H1 (cell line): ENCODE measurements at regions not wholly inside any gene's neighbourhood (a gene's known extent, or its start where the extent isn't known, plus 50 kb on each side); places are given as distances from the start of the nearest gene placed in this dataset.

Experiments
- CTCF ChIA-PET: fragments of 300-600 bp; sonication (Branson Sonifier 250); formaldehyde crosslinking; loops from one replicate; lab custom pipeline; 2021; ENCODE audit not compliant: partially characterized antibody; lab: Charles Lee
- POLR2A ChIA-PET: fragments of 300-600 bp; sonication (Branson Sonifier 250); formaldehyde crosslinking; loops from one replicate; lab custom pipeline; 2021; ENCODE audit warnings: inconsistent platforms; ENCODE audit not compliant: partially characterized antibody; lab: Charles Lee
- DNase-seq, 2 experiments: peaks; one replicate each; pipeline versions ENCODE4 v3.0.0 to v3.0.0-alpha.2; 2010 to 2022; ENCODE audit warnings: low spot score in 2 of 2, low read depth in 1 of 2, mixed read lengths in 1 of 2
- FAIRE-seq: peaks from 2 replicates; lab custom pipeline; 2011; peaks lifted over from hg19 to GRCh38; lab: Jason Lieb, UNC
- H2AFZ ChIP-seq: 2 replicates; pipeline ENCODE4 v1.8.1; 2012; ENCODE audit warnings: low read length, inconsistent platforms
- H2AK5ac ChIP-seq: 2 replicates; pipeline ENCODE4 v1.6.1; 2013; ENCODE audit warnings: low read depth, low read length
- H2BK120ac ChIP-seq: replicated peaks from 2 replicates; pipeline ENCODE3; 2013; ENCODE audit warnings: low read depth, low read length, inconsistent platforms
- H2BK12ac ChIP-seq: 2 replicates; pipeline ENCODE4 v1.6.1; 2013; ENCODE audit warnings: low read depth, low read length
- H2BK15ac ChIP-seq: 2 replicates; pipeline ENCODE4 v1.6.1; 2013; ENCODE audit warnings: low read length
- H2BK20ac ChIP-seq: 2 replicates; pipeline ENCODE4 v1.6.1; 2013; ENCODE audit warnings: low read length
- H2BK5ac ChIP-seq: 2 replicates; pipeline ENCODE4 v1.6.1; 2013; ENCODE audit warnings: low read depth, low read length
- H3K14ac ChIP-seq: 2 replicates; pipeline ENCODE4 v1.6.1; 2013; ENCODE audit warnings: inconsistent platforms; ENCODE audit not compliant: insufficient read length
- H3K18ac ChIP-seq: 2 replicates; pipeline ENCODE4 v1.6.1; 2013; ENCODE audit warnings: low read length; ENCODE audit errors: extremely low read depth
- H3K23ac ChIP-seq: 2 replicates; pipeline ENCODE4 v1.6.1; 2013; ENCODE audit warnings: inconsistent platforms; ENCODE audit not compliant: insufficient read length
- H3K23me2 ChIP-seq: 2 replicates; pipeline ENCODE4 v1.6.1; 2013; ENCODE audit warnings: low read depth, low read length
- H3K27ac ChIP-seq: 2 replicates; pipeline ENCODE4 v1.6.1; 2011; ENCODE audit warnings: low read depth, low read length, inconsistent platforms
- H3K27me3 ChIP-seq, 4 experiments: replicated peaks in 1 of 4; 1 replicate in 1 of 4; 2 replicates in 3 of 4; pipeline versions ENCODE4 v1.6.1 to v1.8.1; 2011 to 2013; ENCODE audit warnings: low read length in 3 of 4, mild to moderate bottlenecking in 3 of 4, inconsistent platforms in 2 of 4, mixed read lengths in 2 of 4, moderate library complexity in 1 of 4; ENCODE audit not compliant: control insufficient read depth in 3 of 4, insufficient read depth in 3 of 4; ENCODE audit errors: extremely low read depth in 1 of 4
- H3K36me3 ChIP-seq, 4 experiments: 2 replicates each; pipeline versions ENCODE4 v1.6.1 to v1.8.1; 2011 to 2013; ENCODE audit warnings: mild to moderate bottlenecking in 4 of 4, low read length in 3 of 4, moderate library complexity in 2 of 4, control low read depth in 1 of 4, inconsistent platforms in 1 of 4; ENCODE audit not compliant: insufficient read depth in 4 of 4, control insufficient read depth in 2 of 4
- H3K4ac ChIP-seq: replicated peaks from 2 replicates; pipeline ENCODE3; 2013; ENCODE audit warnings: low read length, low read depth, mixed read lengths, inconsistent platforms; ENCODE audit not compliant: insufficient read length
- H3K4me1 ChIP-seq, 4 experiments: replicated peaks in 1 of 4; 1 replicate in 1 of 4; 2 replicates in 3 of 4; pipeline versions ENCODE4 v1.6.1 to v1.8.1; 2011 to 2013; ENCODE audit warnings: low read length in 3 of 4, inconsistent platforms in 2 of 4, mixed read lengths in 1 of 4; ENCODE audit not compliant: insufficient read depth in 4 of 4, control insufficient read depth in 3 of 4
- H3K4me2 ChIP-seq, 2 experiments: 2 replicates each; pipeline versions ENCODE4 v1.6.1 to v1.8.1; 2011 to 2013; ENCODE audit warnings: low read depth in 2 of 2, low read length in 2 of 2, control low read depth in 1 of 2, inconsistent platforms in 1 of 2, mild to moderate bottlenecking in 1 of 2; ENCODE audit not compliant: insufficient read depth in 1 of 2
- H3K4me3 ChIP-seq, 4 experiments: fragments of 200-600, 300-600 bp in 1 of 4; sonication (generic), shearing (Covaris generic), sonication (Bioruptor Twin) in 1 of 4; 2 replicates each; pipeline versions ENCODE4 v1.5.1 to v1.8.1; 2011 to 2016; ENCODE audit warnings: low read length in 4 of 4, low read depth in 3 of 4, control low read depth in 2 of 4, inconsistent platforms in 2 of 4, mild to moderate bottlenecking in 2 of 4, mixed read lengths in 1 of 4, moderate library complexity in 1 of 4; ENCODE audit not compliant: insufficient read depth in 2 of 4; ENCODE audit errors: extremely low read depth in 1 of 4
- H3K56ac ChIP-seq: replicated peaks from 2 replicates; pipeline ENCODE3; 2013; ENCODE audit warnings: low read depth, mild to moderate bottlenecking, mixed read lengths, low read length, inconsistent platforms; ENCODE audit not compliant: insufficient read length
- H3K79me1 ChIP-seq: 2 replicates; pipeline ENCODE4 v1.6.1; 2013; ENCODE audit warnings: low read depth, low read length, control low read depth
- H3K79me2 ChIP-seq, 2 experiments: 2 replicates each; pipeline versions ENCODE4 v1.6.1 to v1.8.1; 2012 to 2013; ENCODE audit warnings: low read length in 2 of 2, mild to moderate bottlenecking in 2 of 2, inconsistent platforms in 1 of 2; ENCODE audit not compliant: insufficient read depth in 2 of 2, control insufficient read depth in 1 of 2
- H3K9ac ChIP-seq, 4 experiments: replicated peaks in 1 of 4; 1 replicate in 1 of 4; 2 replicates in 3 of 4; pipeline versions ENCODE4 v1.6.1 to v1.8.1; 2011 to 2013; ENCODE audit warnings: low read depth in 3 of 4, low read length in 3 of 4, control low read depth in 2 of 4, mild to moderate bottlenecking in 2 of 4, moderate library complexity in 2 of 4, inconsistent platforms in 1 of 4; ENCODE audit errors: extremely low read depth in 1 of 4
- H3K9me3 ChIP-seq, 2 experiments: 2 replicates each; pipeline versions ENCODE4 v1.6.1 to v1.8.1; 2012 to 2013; ENCODE audit warnings: mild to moderate bottlenecking in 2 of 2, moderate library complexity in 2 of 2, control low read depth in 1 of 2, inconsistent platforms in 1 of 2, low read depth in 1 of 2, low read length in 1 of 2, mixed read lengths in 1 of 2; ENCODE audit not compliant: insufficient read depth in 2 of 2
- H4K20me1 ChIP-seq, 2 experiments: replicated peaks in 1 of 2; 2 replicates each; pipeline versions ENCODE3 to v1.8.1; 2011 to 2013; ENCODE audit warnings: inconsistent platforms in 2 of 2, low read length in 2 of 2, mild to moderate bottlenecking in 1 of 2; ENCODE audit not compliant: insufficient read depth in 2 of 2, control insufficient read depth in 1 of 2
- H4K5ac ChIP-seq: 2 replicates; pipeline ENCODE4 v1.6.1; 2013; ENCODE audit warnings: low read length, low read depth, mixed read lengths, inconsistent platforms; ENCODE audit not compliant: insufficient read length
- H4K8ac ChIP-seq: 2 replicates; pipeline ENCODE4 v1.8.0; 2013; ENCODE audit warnings: mild to moderate bottlenecking, moderate library complexity, low read length, inconsistent platforms; ENCODE audit not compliant: insufficient read depth; ENCODE audit errors: extremely low read depth
- H4K91ac ChIP-seq: replicated peaks from 2 replicates; pipeline ENCODE3; 2013; ENCODE audit warnings: low read length, mixed read lengths, inconsistent platforms; ENCODE audit not compliant: insufficient read length
- SRF ChIP-seq: IDR thresholded peaks from 2 replicates; pipeline ENCODE4 v1.6.1; 2011; ENCODE audit warnings: mild to moderate bottlenecking, low read depth, low read length, moderate library complexity
- whole genome bisulfite sequencing, 2 experiments: shearing (Covaris generic) in 1 of 2; methylation state at CpG; one replicate each; pipeline versions ENCODE4 v1.1.6 to v1.1.7; 2013 to 2015; ENCODE audit warnings: low lambda C conversion rate in 2 of 2, mixed read lengths in 2 of 2, inconsistent platforms in 1 of 2, low coverage in 1 of 2, missing lambda C conversion rate in 1 of 2; ENCODE audit not compliant: insufficient replicate concordance in 2 of 2, insufficient coverage in 1 of 2, insufficient read length in 1 of 2; ENCODE audit errors: extremely low coverage in 1 of 2, missing lambda C conversion rate in 1 of 2; 5-methylcytosine and 5-hydroxymethylcytosine counted together

- DNase-seq: no peak
- Histone ChIP-seq H2AK5ac (no peak overlapping the region), H2BK15ac (no peak overlapping the region; the same call in 1 of the 2 replicates), H3K14ac (no peak overlapping the region), H4K5ac (no peak overlapping the region), H2BK5ac (no peak overlapping the region), H3K79me1 (no peaks in the 10 kb centered on the region), H2AFZ (no peak overlapping the region), H4K20me1 (no peaks in the 10 kb centered on the region), H4K91ac (no peak overlapping the region), H3K36me3 (no peaks in the 10 kb centered on the region), H3K56ac (no peak overlapping the region), H3K18ac (no peak overlapping the region), H3K4me3 (no peak overlapping the region), H3K4ac (no peak overlapping the region), H3K23me2 (no peaks in the 10 kb centered on the region), H3K27ac (no peak overlapping the region), H3K9me3 (no peaks in the 10 kb centered on the region), H3K9ac (no peak overlapping the region), H2BK120ac (no peak overlapping the region), H4K8ac (no peak overlapping the region), H3K79me2 (no peaks in the 10 kb centered on the region), H2BK20ac (no peak overlapping the region), H3K4me2 (no peak overlapping the region), H3K23ac (no peak overlapping the region), H3K27me3 (no peaks in the 10 kb centered on the region; a peak in 3 of 7 replicates), H2BK12ac (no peak overlapping the region; the same call in 1 of the 2 replicates), H3K4me1 (peaks cover 0 to 19% (median 11%) of the 10 kb centered on the region in 4 experiments; a peak in 4 of 7 replicates)
- no peak for FAIRE-seq
- CTCF ChIA-PET: interaction anchor here (1.1 to 2.2 kb wide), 4 partner anchors 15 to 35 kb away, joined by 3 to 7 read pairs (median 3); no protein-coding TSS in a partner anchor
- 83% methylated on average over 6 of the region's 6 CpGs; no CpG with 5 or more reads in 1 of the 2 experiments for WGBS, 2 experiments
- POLR2A ChIA-PET: no interaction called here
- TF ChIP-seq SRF: no peak
Observed at GRCh38 chr11:93082900-93083299, 113.4 kb downstream of the MTNR1B start.
